ENCODE measurements at regions not wholly inside any gene's neighbourhood (a gene's known extent, or its start where the extent isn't known, plus 50 kb on each side); places are given as distances from the start of the nearest gene placed in this dataset.
"Not testable (repeated sequence)": the region's sequence is repeated elsewhere in the genome, so short reads cannot be mapped to it uniquely, and the experiment has no call there.

DNA sequence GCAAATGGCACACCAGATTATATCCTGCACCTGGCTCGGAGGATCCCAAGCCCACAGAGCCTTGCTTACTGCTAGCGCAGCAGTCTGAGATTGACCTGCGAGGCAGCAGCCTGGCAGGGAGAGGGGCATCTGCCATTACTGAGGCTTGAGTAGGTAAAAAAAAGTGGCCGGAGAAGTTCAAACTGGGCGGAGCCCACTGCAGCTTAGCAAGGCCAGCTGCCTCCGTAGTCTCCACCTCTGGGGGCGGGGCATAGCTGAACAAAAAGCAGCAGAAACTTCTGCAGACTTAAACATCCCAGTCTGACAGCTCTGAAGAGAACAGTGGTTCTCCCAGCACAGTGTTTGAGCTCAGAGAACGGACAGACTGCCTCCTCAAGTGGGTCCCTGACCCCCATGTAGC is 85.4 kb upstream of the TMEM170B start:
- DNase-seq (ENCODE audit: low read depth, low spot score), result not testable (repeated sequence)

- no peak for DNase-seq (ENCODE audit: low read depth, low spot score)
Measured at GRCh38 chr6:11450037-11450436, 87.5 kb upstream of the TMEM170B start.

GRCh38 chr6:11449408-11449807 is 88.1 kb upstream of the TMEM170B start:
- DNase-seq (ENCODE audit: low read depth, low spot score), result no peak

GRCh38 chr6:11448038-11448437 is 89.5 kb upstream of the TMEM170B start:
- no peak for DNase-seq (ENCODE audit: low read depth, low spot score)

- DNase-seq (ENCODE audit: low read depth, low spot score), result no peak
Measured at GRCh38 chr6:11447265-11447664, 90.3 kb upstream of the TMEM170B start.

- no peak for DNase-seq (ENCODE audit: low read depth, low spot score)
Measured at GRCh38 chr6:11445146-11445545, 92.4 kb upstream of the TMEM170B start.

DNA sequence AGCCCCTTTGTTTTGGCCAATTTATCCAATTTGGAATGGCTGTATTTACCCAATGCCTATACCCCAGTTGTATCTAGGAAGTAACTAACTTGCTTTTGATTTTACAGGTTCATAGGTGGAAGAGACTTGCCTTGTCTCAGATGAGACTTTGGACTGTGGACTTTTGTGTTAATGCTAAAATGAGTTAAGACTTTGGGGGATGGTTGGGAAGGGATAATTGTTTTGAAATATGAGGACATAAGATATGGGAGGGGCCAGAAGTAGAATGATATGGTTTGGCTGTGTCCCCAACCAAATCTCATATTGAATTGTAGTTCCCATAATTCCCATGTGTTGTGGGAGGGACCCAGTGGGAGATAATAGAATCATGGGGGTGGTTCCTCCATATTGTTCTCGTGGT is 94.4 kb upstream of the TMEM170B start:
- not testable (repeated sequence) for DNase-seq (ENCODE audit: low read depth, low spot score)

DNA sequence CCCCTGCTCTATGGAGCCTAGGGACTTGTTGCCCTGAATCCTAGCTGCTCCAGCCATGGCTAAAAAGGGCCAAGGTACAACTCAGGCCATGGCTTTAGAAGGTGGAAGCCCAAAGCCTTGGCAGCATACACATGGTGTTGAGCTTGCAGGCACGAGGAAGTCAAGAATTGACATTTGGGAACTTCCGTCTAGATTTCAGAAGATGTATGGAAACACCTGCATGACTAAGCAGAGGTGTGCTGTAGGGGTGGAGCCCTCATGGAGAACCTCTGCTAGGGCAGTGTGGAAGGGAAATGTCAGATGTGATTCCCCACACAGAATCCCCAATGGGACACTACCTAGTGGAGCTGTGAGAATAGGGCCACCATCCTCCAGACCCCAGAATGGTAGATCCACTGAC is 95.1 kb upstream of the TMEM170B start:
- DNase-seq (ENCODE audit: low read depth, low spot score), result no peak

- DNase-seq (ENCODE audit: low read depth, low spot score), result no peak
Measured at GRCh38 chr6:11439876-11440275, 97.7 kb upstream of the TMEM170B start.

GRCh38 chr6:11439017-11439420 is 98.5 kb upstream of the TMEM170B start:
- DNase-seq (ENCODE audit: low read depth, low spot score), result no peak

- no peak for DNase-seq (ENCODE audit: low read depth, low spot score)
Measured at GRCh38 chr6:11437824-11438459, 99.6 kb upstream of the TMEM170B start.

DNA sequence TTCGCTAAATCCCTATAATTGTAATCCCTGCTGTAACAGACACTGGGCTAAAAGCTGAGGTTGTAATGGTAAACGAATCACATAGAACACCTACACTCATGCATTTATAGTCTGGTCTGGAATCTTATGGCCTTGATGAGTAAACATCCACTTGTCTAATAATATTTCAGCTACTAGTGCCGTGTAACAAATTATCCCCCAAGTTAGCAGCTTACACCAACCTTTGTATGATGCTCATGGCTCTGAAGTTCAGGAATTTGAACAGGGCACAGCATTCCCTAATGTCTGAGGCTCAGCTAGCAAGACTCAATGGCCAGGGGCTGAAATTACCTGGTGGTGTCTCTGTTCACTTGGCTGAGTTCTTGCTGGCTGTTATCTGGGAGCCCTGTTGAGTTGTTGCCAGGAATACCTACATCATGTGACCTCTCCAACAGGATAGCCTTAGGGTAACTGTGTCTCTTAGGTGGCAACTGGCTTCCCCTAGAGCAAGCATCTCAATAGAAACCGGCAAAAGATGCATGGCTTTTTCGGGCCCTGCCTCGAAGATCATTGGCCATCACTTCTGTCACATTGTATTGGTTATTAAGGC is 100.9 kb upstream of the TMEM170B start:
- no peak for DNase-seq (ENCODE audit: low read depth, low spot score)

DNA sequence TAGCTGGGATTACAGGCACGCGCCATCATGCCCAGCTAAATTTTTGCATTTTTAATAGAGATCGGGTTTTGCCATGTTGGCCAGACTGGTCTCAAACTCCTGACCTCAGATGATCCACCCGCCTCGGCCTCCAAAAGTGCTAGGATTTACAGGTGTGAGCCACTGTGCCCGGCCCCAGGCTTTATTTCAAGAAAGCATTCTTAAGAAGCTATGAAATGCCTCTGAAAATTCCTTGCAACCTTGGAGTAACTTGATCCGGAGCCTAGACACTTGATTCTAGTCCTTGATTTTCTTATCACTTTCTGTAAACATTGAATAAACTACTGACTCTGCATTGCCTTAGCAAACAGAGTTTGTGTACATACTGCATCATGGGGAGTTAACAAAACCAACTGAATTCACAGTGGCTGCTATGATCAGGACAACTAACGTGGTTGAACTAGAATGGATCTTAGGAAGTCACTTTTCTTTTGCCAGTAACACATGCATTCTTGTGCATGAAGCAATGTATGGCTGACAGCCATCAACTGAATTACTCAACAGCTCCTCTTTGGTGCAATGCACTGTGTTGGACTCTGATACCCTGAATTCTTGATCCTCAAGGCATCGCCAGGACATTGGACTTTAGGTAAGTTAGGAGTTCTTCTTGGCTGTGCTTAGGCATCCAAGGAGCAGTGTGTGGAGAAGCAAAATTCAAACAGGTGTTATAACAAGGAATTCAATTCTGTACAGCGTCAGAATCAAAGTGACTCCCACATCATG is 102.8 kb upstream of the TMEM170B start:
- peak; percentile 75 for DNase-seq (ENCODE audit: low read depth, low spot score)

DNA sequence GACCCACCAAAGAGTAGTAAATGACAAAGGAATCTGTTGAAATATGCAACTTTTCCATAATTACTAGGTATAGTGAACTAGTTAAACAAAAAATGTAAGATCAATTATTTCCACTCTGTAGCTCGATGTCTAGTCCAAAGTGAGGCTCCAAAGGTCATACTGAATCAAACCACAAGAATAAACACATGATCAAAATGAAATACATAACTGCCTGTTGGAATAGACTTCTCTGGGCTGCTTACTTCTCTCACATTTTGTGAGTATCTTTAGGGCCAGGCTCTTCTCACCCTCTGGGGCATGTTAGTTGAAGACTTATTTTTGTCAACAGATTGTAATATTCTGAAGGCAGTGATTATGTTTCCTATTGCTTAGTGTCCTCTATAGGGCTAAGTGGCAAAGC is 103.7 kb upstream of the TMEM170B start:
- no peak for DNase-seq (ENCODE audit: low read depth, low spot score)

GRCh38 chr6:11432713-11433450 is 104.7 kb upstream of the TMEM170B start:
- DNase-seq (ENCODE audit: low read depth, low spot score), result peak; percentile 65

- DNase-seq (ENCODE audit: low read depth, low spot score), result no peak
Measured at GRCh38 chr6:11432091-11432490, 105.5 kb upstream of the TMEM170B start.

- no peak for DNase-seq (ENCODE audit: low read depth, low spot score)
Measured at GRCh38 chr6:11431455-11431937, 106.1 kb upstream of the TMEM170B start.

- peak; percentile 71 for DNase-seq (ENCODE audit: low read depth, low spot score)
Measured at GRCh38 chr6:11430036-11430435, 107.5 kb upstream of the TMEM170B start.

- peak; percentile 81 for DNase-seq (ENCODE audit: low read depth, low spot score)
Measured at GRCh38 chr6:11429577-11429976, 108.0 kb upstream of the TMEM170B start.

- peak; percentile 95 for DNase-seq (ENCODE audit: low read depth, low spot score)
Measured at GRCh38 chr6:11428895-11429294, 108.7 kb upstream of the TMEM170B start.

- DNase-seq (ENCODE audit: low read depth, low spot score), result peak; percentile 29
Measured at GRCh38 chr6:11428371-11428770, 109.2 kb upstream of the TMEM170B start.

GRCh38 chr6:11427723-11428245 is 109.8 kb upstream of the TMEM170B start:
- peak; percentile 42 for DNase-seq (ENCODE audit: low read depth, low spot score)

All from astrocyte of the hippocampus (primary cell).